DMS 273 (cell line): ENCODE measurements at regions not wholly inside any gene's neighbourhood (a gene's known extent, or its start where the extent isn't known, plus 50 kb on each side); places are given as distances from the start of the nearest gene placed in this dataset.
"Not testable (repeated sequence)": the region's sequence is repeated elsewhere in the genome, so short reads cannot be mapped to it uniquely, and the experiment has no call there.

Source experiments
- DNase-seq: peaks from one replicate; lab custom pipeline; 2025; ENCODE audit not compliant: unreplicated experiment; lab: John Stamatoyannopoulos, UW

- no peak for DNase-seq
Observed at GRCh38 chr9:115397591-115398312, 279.8 kb upstream of the TNC start.

GRCh38 chr9:115398313-115398650 is 280.3 kb upstream of the TNC start:
- DNase-seq: no peak

DNA sequence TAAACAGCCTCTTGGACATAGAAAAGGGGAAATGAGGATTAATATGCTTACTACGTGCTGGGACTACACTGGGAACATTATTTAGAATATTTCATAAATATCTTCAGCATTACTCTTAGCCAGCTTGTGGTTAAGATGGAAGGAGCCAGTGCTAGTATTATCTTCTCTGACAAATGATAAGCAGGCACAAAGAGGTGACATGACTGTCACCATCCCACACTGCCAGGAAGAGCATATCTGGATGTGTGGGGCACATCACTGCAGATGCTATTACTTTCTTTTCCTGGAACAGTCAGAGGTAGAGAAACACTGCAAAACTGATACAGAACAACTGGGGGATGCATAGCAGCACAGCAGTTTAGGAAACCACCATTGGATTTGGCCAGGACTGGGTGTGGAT is 281.0 kb upstream of the TNC start:
- no peak for DNase-seq

DNA sequence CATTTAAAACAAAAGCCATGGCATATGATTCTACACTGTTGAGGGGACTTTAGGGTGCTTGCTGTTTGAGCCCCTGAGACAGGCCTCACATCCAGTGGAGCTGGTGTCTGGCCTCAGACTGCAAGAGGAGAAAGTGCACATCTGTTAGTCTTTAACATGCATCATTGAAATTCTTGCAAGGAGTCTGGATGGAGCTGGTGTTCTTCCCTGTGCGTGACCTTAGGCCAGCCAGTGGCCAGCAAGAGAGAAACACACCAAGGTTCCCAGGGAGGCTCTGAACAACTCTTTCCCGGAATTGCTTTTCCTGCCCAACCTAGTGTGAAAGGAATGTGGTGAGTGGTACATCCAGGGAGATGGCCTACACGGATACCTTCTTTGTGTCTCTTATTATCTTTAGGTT is 282.8 kb upstream of the TNC start:
- DNase-seq: no peak

DNA sequence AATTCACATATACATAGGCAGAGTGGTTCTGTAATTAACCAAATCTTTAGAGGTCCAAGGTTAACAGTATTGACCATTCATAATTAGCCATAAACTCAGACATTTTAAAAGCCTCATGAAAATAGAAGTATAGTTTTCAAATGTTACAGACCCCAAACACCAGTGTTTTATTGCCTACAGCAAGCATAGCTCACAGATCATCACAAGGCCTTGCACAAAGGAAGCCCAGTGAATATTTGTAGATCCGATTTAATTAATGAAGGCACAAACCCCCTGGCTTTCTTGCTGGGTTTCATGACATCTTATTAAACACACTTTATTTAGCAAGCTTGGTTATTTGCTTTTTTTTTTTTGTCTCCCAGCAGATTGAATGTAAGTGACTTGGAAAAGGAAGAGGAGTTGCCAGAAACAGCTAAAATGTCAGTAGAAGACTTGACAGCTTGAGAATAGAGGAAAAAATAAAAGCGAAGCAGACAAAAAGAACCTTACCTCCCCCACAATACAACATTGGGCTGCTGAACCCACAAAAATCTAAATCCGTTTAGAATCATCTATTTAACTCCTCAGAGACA is 283.9 kb upstream of the TNC start:
- DNase-seq: no peak

DNA sequence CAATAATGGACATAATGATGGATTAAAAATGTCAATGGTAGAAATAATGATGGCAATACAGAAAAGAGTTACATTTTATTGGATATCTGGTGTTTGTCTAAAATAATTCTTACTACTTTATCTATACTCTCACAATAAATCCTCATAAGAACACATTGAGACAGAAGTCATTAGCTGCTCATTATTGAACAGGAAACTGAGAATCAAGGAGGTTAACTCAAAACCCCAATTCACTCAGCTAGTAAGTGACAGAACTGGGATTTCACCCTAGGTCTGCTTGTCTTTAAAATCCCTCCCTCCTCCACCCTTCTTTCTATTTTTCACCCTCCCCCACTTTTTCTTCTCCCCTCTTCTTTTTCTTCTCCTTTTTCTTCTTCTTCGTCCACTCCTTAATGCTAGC is 285.8 kb upstream of the TNC start:
- no peak for DNase-seq

DNA sequence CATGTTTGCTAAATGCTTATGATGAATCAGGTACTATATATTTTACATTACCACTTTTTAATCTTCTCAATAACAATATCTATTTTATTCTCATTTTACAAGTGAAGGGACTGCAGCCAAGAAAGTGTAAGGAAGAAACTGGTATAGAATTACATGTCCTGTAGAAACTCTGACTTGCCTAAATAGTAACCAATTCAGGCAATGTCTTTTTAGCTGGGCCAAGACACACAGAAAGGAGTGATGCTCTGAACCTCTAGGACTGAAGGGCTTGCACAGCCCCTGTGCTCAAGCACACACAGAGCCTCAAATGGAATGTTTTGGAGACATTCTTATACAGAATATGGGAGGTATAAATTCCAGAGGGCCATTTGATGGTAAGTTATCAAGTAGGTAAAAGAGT is 286.4 kb upstream of the TNC start:
- no peak for DNase-seq

DNA sequence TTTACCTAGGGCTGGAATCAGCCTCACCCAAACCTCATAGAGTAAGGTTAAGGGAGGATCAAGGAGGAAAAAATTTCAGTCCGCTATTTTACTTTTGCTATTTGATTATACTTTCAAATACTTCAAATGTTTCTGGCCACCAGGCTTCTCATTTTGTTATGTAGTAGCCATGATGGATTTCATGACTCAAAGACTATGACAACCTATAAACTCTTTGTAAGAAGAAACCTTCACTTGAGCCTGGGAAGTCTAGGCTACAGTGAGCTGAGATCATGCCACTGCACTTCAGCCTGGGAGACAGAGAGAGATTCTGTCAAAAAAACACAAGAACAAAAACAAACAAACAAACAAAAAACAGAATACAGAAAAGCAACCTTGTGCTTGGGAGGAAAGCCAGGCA is 293.6 kb upstream of the TNC start:
- no peak for DNase-seq

- DNase-seq: no peak
Observed at GRCh38 chr9:115411993-115412452, 294.1 kb upstream of the TNC start.

- no peak for DNase-seq
Observed at GRCh38 chr9:115412656-115413055, 294.7 kb upstream of the TNC start.

- DNase-seq: no peak
Observed at GRCh38 chr9:115413304-115413703, 295.3 kb upstream of the TNC start.

DNA sequence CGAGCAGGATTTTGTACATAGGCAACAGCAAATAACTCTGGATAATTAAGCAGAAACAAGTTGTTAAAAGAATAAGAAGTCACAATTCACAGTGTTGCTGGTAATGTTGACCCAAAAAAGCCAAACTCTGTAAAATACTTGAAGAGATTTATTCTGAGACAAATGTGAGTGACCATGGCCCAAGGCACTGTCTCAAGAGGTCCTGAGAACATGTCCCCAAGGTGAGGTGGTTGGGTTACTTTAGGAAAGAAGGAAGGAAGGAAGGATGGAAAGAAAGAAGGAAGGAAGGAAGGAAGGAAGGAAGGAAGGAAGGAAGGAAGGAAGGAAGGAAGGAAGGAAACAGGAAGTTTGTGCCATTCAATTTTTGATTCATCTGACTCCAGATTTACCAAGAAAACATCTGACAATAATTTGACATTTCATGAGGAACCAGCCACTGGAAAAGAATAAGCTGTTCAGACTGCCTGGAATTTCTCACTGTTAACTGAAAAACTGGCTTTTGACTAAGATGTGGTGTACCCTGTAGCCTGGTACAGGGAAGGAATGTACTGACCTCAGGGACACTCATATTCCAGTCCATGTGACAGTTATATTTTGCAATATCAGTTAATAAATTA is 295.9 kb upstream of the TNC start:
- no peak for DNase-seq

GRCh38 chr9:115414561-115414960 is 296.6 kb upstream of the TNC start:
- DNase-seq: no peak

DNA sequence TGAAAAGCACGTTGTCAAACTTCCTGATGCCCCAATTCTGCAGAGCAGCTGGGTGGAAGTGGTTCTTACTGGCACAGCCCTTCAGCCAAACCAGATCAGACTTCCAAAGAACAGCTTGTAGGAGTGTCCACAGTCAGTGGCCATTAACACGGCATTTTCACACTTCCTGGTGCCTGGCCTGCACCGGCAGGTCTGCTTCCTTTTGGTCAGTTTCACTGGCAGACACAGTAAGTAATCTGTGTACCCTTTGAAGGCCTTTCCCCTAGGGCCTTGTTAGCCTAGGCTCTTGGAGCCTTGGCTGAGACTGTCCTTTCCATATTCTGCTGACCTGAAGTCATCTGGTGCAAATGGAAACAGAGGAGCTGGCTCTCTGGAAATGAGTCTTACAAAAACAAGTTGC is 297.5 kb upstream of the TNC start:
- DNase-seq: no peak

GRCh38 chr9:115416299-115416698 is 298.3 kb upstream of the TNC start:
- no peak for DNase-seq

DNA sequence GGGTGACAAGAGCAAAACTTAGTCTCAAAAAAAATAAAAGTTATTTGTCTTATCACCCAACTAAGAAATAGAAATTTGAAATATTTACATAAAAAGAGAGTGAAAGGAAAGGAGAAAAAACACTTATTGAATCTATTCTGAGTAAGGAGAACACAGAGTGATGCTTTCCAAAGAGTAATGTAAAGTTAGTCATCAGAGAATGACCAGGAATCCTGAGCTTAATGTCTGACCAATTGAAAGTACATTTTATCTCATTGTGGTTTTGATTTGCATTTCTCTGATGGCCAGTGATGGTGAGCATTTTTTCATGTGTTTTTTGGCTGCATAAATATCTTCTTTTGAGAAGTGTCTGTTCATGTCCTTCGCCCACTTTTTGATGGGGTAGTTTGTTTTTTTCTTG is 300.2 kb upstream of the TNC start:
- not testable (repeated sequence) for DNase-seq

GRCh38 chr9:115422932-115423440 is 305.0 kb upstream of the TNC start:
- DNase-seq: no peak

DNA sequence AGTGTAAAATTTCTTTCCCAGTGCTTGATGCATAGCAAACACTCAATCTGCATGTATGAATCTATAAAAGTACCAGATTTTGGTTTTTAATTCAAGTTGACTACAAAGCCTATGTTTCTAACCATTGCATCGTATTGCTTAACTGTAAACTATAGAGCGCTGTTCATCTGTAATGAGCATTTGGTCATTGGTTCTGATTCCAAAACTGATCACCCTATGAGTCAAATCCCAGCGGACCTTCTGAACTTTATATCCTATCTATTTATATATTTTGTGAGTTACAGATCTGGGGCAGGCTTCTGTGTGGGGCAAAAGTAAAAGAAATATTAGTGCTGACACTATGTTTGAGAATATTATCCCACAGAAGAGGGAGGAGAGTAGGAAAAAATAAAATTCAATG is 305.7 kb upstream of the TNC start:
- no peak for DNase-seq

- DNase-seq: no peak
Observed at GRCh38 chr9:115425601-115426000, 307.6 kb upstream of the TNC start.

GRCh38 chr9:115437418-115437817 is 319.5 kb upstream of the TNC start:
- peak; percentile 8 for DNase-seq

- DNase-seq: no peak
Observed at GRCh38 chr9:115439641-115440040, 321.7 kb upstream of the TNC start.

GRCh38 chr9:115442054-115442453 is 324.1 kb upstream of the TNC start:
- no peak for DNase-seq
